HPDE6-E6E7 (cell line): ENCODE measurements at regions not wholly inside any gene's neighbourhood (a gene's known extent, or its start where the extent isn't known, plus 50 kb on each side); places are given as distances from the start of the nearest gene placed in this dataset.
"Not testable (repeated sequence)": the region's sequence is repeated elsewhere in the genome, so short reads cannot be mapped to it uniquely, and the experiment has no call there.

Experiments
- DNase-seq: peaks from one replicate; pipeline ENCODE4 v3.0.0; 2011; ENCODE audit warnings: missing footprints; ENCODE audit errors: extremely low spot score

DNA sequence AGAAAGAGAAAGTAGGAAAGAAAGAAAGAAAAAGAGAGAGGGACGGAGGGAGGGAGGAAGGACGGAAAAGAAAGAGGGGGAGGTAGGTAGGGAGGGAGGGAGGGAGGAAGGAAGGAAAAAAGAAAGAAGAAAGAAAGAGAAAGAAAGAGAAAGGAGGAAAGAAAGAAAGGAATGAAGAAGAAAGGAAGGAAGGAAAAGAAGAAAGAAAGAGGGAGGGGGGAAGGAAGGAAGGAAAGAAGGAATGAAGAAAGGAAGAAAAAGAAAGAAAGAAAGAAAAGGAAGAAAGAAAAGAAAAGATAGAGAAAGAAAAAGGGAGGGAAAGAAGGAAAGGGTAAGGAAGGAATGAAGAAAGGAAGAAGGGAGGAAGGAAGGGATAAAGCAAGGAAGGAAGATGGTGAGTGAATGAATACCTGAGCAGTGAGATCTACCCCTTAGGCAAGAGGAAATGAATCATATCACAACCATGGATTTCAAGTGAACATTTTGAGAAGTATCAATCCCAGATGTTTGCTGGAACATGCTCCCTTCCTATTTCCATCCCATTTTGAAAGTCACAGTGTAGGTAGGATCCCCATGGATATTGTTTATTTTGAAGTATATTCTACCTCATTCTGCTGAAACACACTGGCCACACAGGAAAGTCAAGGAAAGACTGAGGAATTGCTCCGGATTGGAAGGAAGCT, 639.4 kb upstream of the TBX3 start:
- peak; percentile 33 for DNase-seq

DNA sequence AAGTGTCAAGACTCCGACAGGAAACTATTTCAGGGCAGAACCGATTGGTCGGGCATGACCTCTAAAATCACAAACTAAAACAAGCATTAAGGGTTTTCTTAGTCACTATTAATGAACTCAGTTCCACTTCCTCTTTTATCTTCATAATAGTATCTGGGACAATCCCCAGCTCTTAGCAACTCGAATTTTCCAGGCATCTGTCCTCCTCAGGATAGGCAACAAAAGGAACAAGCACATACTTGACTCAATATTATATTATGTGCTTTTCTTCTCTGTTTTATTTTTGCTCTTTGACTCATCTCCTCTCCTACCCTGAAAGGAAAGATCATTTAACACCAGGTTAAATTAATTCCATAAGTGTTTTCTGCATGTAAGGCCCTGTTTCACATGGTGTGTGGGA, 638.3 kb upstream of the TBX3 start:
- peak; percentile 39 for DNase-seq

- DNase-seq: no peak
Measured at GRCh38 chr12:115320967-115321366, 637.0 kb upstream of the TBX3 start.

GRCh38 chr12:115320451-115320850, 636.5 kb upstream of the TBX3 start:
- DNase-seq: no peak

GRCh38 chr12:115319446-115320040, 635.6 kb upstream of the TBX3 start:
- DNase-seq: no peak

GRCh38 chr12:115313929-115314328, 630.0 kb upstream of the TBX3 start:
- DNase-seq: peak; percentile 26

GRCh38 chr12:115312901-115313300, 628.9 kb upstream of the TBX3 start:
- no peak for DNase-seq

DNA sequence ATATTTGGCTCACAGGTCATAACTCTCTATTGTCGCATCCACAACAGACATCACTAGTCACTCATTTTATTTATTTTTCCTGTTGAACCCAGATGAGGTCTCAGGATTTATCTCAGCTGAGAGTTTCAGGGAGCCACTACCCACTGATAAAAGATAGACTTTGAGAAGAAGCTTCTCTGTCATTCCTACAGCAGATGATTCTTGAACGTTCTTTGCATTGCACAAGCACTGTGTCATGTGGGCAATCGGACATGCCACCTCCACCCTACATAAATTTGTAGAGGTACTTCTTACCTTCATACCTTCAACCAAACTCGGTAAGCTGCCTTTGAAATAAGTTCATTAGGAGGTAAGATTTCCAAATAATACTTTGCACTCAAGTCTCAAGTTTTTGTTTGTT, 627.9 kb upstream of the TBX3 start:
- no peak for DNase-seq

DNA sequence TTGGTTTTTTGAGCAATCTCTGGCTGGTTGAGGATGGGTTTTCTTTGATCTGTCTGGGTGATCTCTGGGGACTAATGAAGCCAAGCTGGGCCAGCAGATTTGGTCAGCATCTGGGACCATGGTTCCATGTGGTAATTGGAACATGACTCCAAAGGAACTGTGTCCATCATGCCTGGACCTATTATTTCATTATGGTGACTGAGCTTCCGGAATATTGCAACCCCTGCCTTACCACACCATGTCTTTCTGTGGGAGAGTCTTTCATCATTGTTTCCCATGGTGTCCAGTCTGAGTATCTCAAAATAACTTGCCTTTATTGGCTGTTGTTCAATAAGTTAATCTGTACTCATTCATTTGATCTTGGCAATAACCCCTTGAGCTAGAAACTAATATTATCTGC, 624.9 kb upstream of the TBX3 start:
- DNase-seq: no peak

GRCh38 chr12:115306380-115306779, 622.4 kb upstream of the TBX3 start:
- DNase-seq: no peak

DNA sequence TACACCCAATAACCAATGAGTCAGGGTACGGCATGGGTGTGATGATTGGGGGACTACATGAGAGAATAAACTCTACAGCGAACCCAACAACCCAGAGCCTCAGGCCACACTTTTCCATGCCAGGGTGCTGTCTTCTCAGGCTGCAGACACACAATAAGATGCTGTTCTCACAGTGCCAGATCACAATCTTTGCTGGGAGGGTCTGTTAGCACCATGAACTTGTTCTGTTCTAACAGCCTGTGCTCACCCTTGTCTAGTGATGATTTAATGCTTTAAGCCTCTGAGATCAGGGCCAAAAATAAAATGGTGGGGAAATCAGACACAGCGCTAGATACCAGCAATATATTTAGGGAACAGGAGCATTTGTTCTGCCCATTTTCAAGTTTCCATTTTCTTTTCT, 621.9 kb upstream of the TBX3 start:
- no peak for DNase-seq

- DNase-seq: no peak
Measured at GRCh38 chr12:115305275-115305674, 621.3 kb upstream of the TBX3 start.

GRCh38 chr12:115303723-115304309, 619.8 kb upstream of the TBX3 start:
- no peak for DNase-seq

DNA sequence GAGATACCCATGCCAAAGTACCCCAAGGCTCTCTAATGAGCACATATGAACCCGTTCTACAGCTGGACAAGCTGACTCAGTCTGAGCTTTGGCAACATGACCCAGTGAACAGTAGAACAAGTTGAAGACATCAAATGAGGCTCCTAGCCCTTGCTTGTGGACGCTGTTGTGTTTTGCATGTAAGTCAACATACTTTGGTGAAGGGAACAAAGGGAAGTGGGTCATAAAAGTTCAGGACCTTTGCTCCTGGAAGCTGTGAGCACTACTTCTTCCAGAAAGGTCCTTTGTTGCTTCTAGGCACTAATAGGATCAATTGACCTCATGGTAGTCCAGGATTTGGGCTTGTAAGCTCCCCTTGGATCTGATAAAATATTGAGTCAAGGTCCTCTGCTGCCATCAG, 613.5 kb upstream of the TBX3 start:
- DNase-seq: no peak

- DNase-seq: no peak
Measured at GRCh38 chr12:115296613-115297198, 612.7 kb upstream of the TBX3 start.

DNA sequence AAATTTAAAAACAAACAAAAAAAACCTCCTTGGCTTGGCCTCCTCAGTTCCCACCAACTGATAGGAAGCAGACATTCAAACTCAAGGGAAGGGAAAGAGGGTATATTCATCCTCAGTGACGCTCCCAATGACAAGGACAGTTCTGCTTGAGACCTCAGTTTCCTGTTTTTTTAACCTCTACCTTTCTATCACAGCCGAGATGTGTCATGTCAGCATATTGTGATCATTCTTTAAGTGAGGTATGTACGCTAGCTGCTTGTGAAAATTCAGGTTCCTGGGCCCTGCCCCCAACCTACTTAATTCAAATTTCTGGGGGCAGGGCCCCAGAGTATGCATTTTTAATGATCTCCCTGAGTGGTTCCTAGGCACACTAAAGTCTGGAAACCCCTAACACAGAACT, 611.9 kb upstream of the TBX3 start:
- DNase-seq: no peak

- no peak for DNase-seq
Measured at GRCh38 chr12:115294453-115295133, 610.6 kb upstream of the TBX3 start.

DNA sequence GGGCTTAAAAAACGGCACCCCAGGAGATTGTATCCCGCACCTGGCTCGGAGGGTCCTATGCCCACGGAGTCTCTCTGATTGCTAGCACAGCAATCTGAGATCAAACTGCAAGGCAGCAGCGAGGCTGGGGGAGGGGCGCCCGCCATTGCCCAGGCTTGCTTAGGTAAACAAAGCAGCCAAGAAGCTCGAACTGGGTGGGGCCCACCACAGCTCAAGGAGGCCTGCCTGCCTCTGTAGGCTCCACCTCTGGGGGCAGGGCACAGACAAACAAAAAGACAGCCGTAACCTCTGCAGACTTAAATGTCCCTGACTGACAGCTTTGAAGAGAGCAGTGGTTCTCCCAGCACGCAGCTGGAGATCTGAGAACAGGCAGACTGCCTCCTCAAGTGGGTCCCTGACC, 601.5 kb upstream of the TBX3 start:
- DNase-seq: not testable (repeated sequence)

- DNase-seq: no peak
Measured at GRCh38 chr12:115273456-115273855, 589.5 kb upstream of the TBX3 start.

- DNase-seq: no peak
Measured at GRCh38 chr12:115268451-115268850, 584.5 kb upstream of the TBX3 start.

DNA sequence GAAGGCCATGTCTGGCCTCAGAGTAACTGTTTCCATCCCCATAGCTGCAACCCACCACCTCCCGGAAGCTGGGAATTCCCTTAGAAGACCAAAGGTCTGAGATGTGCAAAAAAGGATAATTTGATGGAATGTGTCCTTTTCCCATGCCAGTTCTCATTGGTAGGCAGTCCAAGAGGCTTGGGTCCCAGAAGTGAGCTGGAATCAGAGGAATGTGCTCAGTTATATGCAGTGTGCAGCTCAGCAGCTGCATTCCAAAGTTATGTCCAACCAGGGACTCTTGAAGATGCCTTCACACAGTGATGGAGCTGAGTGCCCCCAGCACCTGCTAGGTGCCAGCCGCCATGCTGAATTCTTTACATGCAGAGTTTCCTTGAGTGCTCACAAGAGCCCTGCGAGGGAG, 583.9 kb upstream of the TBX3 start:
- no peak for DNase-seq

DNA sequence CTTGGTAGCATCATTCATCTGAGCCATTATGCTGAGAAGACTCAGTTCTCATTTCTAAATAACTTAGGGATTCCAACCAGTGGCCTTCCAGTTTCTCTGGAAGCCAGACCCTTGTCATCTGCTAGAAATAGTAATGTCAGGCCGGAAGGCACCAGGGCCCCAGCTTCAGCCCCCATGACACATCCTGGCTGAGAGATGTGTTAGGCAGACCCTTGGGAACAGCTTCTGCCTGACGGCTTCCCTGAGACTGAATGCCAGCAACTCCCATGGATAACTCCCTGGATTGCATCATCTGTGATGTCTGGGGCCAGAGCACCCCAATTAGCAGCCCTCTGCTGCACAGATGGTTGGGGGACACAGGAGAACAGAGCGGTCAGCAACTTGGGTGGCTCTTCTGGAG, 583.5 kb upstream of the TBX3 start:
- DNase-seq: no peak

GRCh38 chr12:115264605-115265004, 580.6 kb upstream of the TBX3 start:
- no peak for DNase-seq
